Natural killer cell treated with Interleukin-12 subunit alpha and Interleukin-12 subunit beta and Interleukin-15 and Interleukin-18, amount 100 ng/mL, for 72 hours (primary cell): ENCODE measurements at regions not wholly inside any gene's neighbourhood (a gene's known extent, or its start where the extent isn't known, plus 50 kb on each side); places are given as distances from the start of the nearest gene placed in this dataset.
A peak's percentile ranks its signal among the peaks of the same experiment; 100 is the strongest.
"Not testable (repeated sequence)": the region's sequence is repeated elsewhere in the genome, so short reads cannot be mapped to it uniquely, and the experiment has no call there.

Source experiments
- ATAC-seq, 2 donors: fragments of 150-1000 bp; cut with Tn5 transposase in 1 of 2; sonication (Bioruptor Pico), chemical (Tn5 transposase) in 1 of 2; 2 replicates each; pipeline ENCODE4 v1.10.0; 2021
- DNase-seq: peaks from one replicate; pipeline ENCODE4 v3.0.0; 2022; ENCODE audit warnings: low spot score
- H3K27ac Mint-ChIP-seq, 2 donors: 1 replicate in 1 of 2; 2 replicates in 1 of 2; pipeline ENCODE4 v1.8.0; 2022; ENCODE audit warnings: mixed read lengths in 2 of 2, mild to moderate bottlenecking in 1 of 2, moderate library complexity in 1 of 2
- H3K27me3 Mint-ChIP-seq, 2 donors: 1 replicate in 1 of 2; 2 replicates in 1 of 2; pipeline ENCODE4 v1.8.0; 2022; ENCODE audit warnings: mixed read lengths in 2 of 2
- H3K36me3 Mint-ChIP-seq: one replicate; pipeline ENCODE4 v1.8.0; 2022; ENCODE audit warnings: mixed read lengths
- H3K4me1 Mint-ChIP-seq, 2 donors: 1 replicate in 1 of 2; 2 replicates in 1 of 2; pipeline ENCODE4 v1.8.0; 2022; ENCODE audit warnings: low read depth in 2 of 2, mixed read lengths in 2 of 2, mild to moderate bottlenecking in 1 of 2
- H3K4me3 Mint-ChIP-seq: one replicate; pipeline ENCODE4 v1.8.0; 2022; ENCODE audit warnings: mixed read lengths
- H3K9me3 Mint-ChIP-seq: 2 replicates; pipeline ENCODE4 v1.8.0; 2022; ENCODE audit warnings: mixed read lengths

- Mint-ChIP-seq H3K27ac (no peak overlapping the region), H3K9me3 (no peaks in the 10 kb centered on the region), H3K4me3 (no peak overlapping the region), H3K4me1 (no peaks in the 10 kb centered on the region), H3K27me3 (no peaks in the 10 kb centered on the region), H3K36me3 (no peaks in the 10 kb centered on the region)
- DNase-seq (no peak), ATAC-seq (no peak)
Measured at GRCh38 chr5:102664616-102665335, 90.3 kb upstream of the PAM start.

DNA sequence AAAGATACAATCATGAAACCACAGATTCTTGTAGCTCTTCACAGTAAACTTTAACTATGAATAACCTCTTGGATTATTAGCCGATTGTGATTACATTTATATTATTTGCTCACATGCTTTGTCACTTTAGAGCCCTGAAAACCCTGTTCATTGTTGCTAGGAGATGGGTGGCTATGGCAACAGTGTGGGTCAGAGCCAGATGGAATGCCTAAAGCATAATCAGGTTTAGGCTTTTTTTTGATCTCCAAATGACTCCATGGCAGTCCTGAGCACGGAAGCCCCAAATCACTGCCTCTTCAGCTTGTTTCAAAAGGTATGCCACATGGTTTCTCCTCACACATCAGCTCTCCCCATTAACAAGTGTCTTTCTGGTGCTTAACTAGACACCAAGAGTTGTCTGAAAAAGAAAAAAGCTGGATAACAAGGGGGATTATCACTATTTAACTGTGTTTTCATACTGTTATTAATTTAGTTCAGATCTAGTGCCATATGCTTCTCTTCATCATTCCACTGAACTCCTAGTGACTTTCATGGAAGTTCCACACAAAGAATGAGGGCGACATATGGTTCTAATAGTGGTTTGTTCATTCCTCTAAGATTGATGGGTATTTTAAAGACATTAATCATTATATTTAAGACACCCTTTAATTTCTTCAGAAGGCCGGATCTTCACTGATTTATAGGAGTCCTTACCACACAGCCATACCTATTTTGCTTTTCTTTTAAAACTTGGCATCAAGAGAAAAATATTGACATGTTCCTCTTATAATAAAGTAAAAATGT is 88.8 kb upstream of the PAM start:
- ATAC-seq (no peak), DNase-seq (no peak)
- Mint-ChIP-seq H3K36me3 (no peaks in the 10 kb centered on the region), H3K9me3 (no peaks in the 10 kb centered on the region), H3K4me3 (no peak overlapping the region), H3K27ac (no peak overlapping the region), H3K4me1 (no peaks in the 10 kb centered on the region), H3K27me3 (no peaks in the 10 kb centered on the region)

GRCh38 chr5:102668220-102668932 is 86.7 kb upstream of the PAM start:
- no peak overlapping the region for H3K27ac Mint-ChIP-seq
- DNase-seq (no peak), ATAC-seq (no peak)
- no peak overlapping the region for H3K4me3 Mint-ChIP-seq
- no peaks in the 10 kb centered on the region for H3K27me3 Mint-ChIP-seq
- H3K4me1 Mint-ChIP-seq = no peaks in the 10 kb centered on the region
- no peaks in the 10 kb centered on the region for H3K36me3 Mint-ChIP-seq
- H3K9me3 Mint-ChIP-seq = no peaks in the 10 kb centered on the region

GRCh38 chr5:102670224-102670836 is 84.8 kb upstream of the PAM start:
- ATAC-seq = no peak
- Mint-ChIP-seq H3K4me1 (no peaks in the 10 kb centered on the region), H3K27me3 (peaks cover 0 to 8% of the 10 kb centered on the region in 2 donors), H3K4me3 (no peak overlapping the region), H3K36me3 (no peaks in the 10 kb centered on the region), H3K27ac (no peak overlapping the region), H3K9me3 (no peaks in the 10 kb centered on the region)
- no peak for DNase-seq

DNA sequence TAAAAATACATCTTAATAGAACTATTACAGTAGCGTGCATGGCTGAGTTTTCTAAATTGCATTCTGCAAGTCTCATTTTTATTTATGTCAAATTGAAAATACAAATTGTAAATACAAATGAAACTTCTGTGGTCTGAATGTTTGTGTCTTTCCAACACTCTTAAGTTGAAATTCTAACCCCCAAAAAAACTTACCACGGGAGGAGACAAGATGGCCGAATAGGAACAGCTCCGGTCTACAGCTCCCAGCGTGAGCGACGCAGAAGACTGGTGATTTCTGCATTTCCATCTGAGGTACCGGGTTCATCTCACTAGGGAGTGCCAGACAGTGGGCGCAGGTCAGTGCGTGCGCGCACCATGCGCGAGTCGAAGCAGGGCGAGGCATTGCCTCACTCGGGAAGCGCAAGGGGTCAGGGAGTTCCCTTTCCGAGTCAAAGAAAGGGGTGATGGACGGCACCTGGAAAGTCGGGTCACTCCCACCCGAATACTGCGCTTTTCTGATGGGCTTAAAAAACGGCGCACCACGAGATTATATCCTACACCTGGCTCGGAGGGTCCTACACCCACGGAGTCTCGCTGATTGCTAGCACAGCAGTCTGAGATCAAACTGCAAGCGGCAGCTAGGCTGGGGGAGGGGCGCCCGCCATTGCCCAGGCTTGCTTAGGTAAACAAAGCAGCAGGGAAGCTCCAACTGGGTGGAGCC is 83.9 kb upstream of the PAM start:
- not testable (repeated sequence) for H3K27ac Mint-ChIP-seq, H3K4me1 Mint-ChIP-seq, H3K4me3 Mint-ChIP-seq, DNase-seq, H3K27me3 Mint-ChIP-seq, H3K9me3 Mint-ChIP-seq, H3K36me3 Mint-ChIP-seq, ATAC-seq

DNA sequence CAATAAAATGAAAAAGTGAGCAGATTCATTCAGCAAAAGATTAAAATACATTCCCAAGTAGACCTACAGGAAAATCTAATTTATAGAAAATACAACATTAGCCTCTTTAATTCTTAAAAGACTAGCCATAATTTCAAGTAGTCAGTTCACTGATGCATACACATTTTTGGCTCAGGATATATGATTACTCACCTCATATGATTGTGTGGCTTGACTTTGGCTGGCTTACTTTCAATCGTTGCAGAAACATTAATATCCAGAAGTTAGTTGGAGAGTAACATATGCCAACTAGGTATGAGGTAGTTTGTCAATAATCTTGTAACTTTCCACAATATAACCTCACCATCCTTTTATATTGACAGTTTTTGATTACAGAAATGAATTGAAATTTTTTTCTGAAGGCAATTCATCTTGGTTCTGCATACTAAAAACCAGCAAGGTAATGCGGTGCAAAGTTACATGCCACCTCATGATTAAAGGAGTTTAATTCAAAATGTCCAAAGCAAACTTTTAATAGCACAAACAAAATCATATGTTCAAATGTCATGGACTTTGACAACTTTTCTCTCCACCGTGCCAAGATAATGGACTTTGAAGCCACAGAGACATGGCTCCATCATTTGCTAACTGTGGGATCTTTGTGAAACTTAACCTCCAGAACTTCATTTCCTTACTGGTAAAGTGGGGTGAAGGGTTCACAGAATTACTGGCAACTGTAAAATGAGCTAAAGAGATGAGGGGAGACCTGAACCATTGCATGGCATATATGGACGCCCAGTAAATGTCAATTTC is 76.6 kb upstream of the PAM start:
- Mint-ChIP-seq H3K4me3 (no peak overlapping the region), H3K9me3 (no peaks in the 10 kb centered on the region), H3K36me3 (no peaks in the 10 kb centered on the region), H3K27me3 (peaks cover 2 to 8% of the 10 kb centered on the region in 2 donors), H3K27ac (no peak overlapping the region), H3K4me1 (no peaks in the 10 kb centered on the region)
- no peak for DNase-seq
- ATAC-seq = no peak

DNA sequence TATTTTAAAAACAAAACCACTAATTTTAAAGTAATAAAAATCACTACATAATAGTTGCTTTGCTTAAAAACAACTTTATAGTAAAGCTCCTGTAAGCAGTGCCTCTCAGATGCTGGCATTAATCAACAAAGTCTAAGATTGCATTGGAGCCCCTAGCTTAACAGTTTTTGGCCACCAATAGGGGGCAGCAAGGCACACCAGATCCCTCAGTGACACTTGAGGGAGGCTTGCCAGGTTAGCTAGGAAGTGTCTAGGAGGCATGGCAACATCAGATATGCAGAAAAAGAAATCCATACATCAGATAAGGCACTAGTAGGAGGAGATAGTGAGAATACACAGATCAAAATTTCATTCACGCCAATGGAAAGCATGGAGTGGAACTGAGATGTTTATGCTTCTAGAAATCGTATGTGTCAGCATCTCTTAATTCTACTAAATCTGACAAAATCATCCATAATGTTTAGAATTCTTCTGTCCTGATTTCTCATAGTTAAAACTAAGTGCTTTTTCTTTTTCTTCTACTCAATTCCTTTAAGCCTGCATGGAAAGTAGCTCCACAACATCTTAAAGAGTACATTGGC is 73.6 kb upstream of the PAM start:
- no peaks in the 10 kb centered on the region for H3K4me1 Mint-ChIP-seq
- ATAC-seq = peak; percentile 65 to 72
- no peaks in the 10 kb centered on the region for H3K36me3 Mint-ChIP-seq
- H3K27ac Mint-ChIP-seq = no peak overlapping the region
- H3K9me3 Mint-ChIP-seq = no peaks in the 10 kb centered on the region
- no peak overlapping the region for H3K4me3 Mint-ChIP-seq
- H3K27me3 Mint-ChIP-seq = peaks cover 0 to 2% of the 10 kb centered on the region in 2 donors
- DNase-seq = peak; percentile 66

DNA sequence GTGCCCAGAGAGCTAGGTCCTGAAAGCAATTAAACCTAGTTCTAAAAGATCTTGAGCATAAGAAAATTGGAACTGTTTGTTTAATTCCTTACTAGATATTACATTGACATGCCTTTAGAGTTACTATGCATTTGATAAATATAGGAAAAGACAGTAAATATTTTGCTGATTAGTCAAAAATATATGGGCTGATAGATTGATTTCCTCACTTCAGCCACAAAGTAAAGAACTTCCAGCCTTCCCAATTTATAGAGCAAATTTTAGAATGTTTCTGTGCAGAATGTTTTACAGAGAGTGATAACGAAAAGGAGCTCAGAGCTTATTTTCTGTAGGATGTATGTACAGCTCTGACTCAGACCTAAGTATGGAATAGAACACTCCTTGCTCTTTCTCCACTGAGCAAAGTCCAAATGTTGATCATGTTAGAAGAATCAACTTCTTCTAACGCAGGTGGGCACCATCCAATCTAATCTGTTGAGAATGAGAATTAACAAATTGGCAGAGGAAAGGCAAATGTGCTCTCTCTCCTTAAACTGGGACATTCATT is 72.9 kb upstream of the PAM start:
- DNase-seq (no peak), ATAC-seq (no peak)
- Mint-ChIP-seq H3K4me3 (no peak overlapping the region), H3K27me3 (peaks cover 0 to 2% of the 10 kb centered on the region in 2 donors), H3K4me1 (no peaks in the 10 kb centered on the region), H3K36me3 (no peaks in the 10 kb centered on the region), H3K9me3 (no peaks in the 10 kb centered on the region), H3K27ac (no peak overlapping the region)

- not testable (repeated sequence) for H3K27ac Mint-ChIP-seq
Measured at GRCh38 chr5:102688076-102688475, 67.0 kb upstream of the PAM start.

DNA sequence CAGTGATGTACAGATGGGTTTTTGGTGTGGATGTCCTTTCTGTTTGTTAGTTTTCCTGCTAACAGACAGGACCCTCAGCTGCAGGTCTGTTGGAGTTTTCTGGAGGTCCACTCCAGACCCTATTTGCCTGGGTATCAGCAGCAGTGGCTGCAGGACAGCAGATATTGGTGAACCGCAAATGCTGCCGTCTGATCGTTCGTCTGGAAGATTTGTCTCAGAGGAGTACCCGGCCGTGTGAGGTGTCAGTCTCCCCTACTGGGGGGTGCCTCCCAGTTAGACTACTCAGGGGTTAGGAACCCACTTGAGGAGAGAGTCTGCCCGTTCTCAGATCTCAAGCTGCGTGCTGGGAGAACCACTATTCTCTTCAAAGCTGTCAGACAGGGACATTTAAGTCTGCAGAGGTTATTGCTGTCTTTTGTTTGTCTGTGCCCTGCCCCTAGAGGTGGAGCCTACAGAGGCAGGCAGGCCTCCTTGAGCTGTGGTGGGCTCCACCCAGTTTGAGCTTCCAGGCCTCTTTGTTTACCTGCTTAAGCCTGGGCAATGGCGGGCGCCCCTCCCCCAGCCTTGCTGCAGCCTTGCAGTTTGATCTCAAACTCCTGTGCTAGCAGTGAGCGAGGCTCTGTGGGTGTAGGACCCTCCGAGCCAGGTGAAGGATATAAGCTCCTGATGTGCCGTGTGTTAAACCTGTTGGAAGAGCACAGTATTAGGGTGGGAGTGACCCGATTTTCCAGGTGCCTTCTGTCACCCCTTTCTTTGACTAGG is 66.3 kb upstream of the PAM start:
- not testable (repeated sequence) for DNase-seq, H3K27ac Mint-ChIP-seq, H3K27me3 Mint-ChIP-seq, H3K36me3 Mint-ChIP-seq, H3K4me1 Mint-ChIP-seq, ATAC-seq, H3K4me3 Mint-ChIP-seq, H3K9me3 Mint-ChIP-seq

More at GRCh38 chr5:102688076-102688475, 67.0 kb upstream of the PAM start:
- not testable (repeated sequence) for H3K4me3 Mint-ChIP-seq, ATAC-seq, H3K4me1 Mint-ChIP-seq, H3K9me3 Mint-ChIP-seq, H3K27me3 Mint-ChIP-seq, H3K36me3 Mint-ChIP-seq, DNase-seq

GRCh38 chr5:102690910-102691309 is 64.2 kb upstream of the PAM start:
- Mint-ChIP-seq H3K36me3 (no peaks in the 10 kb centered on the region), H3K9me3 (no peaks in the 10 kb centered on the region), H3K27ac (no peak overlapping the region), H3K4me1 (no peaks in the 10 kb centered on the region), H3K27me3 (peaks cover 2 to 15% of the 10 kb centered on the region in 2 donors), H3K4me3 (no peak overlapping the region)
- no peak for ATAC-seq
- DNase-seq = no peak

DNA sequence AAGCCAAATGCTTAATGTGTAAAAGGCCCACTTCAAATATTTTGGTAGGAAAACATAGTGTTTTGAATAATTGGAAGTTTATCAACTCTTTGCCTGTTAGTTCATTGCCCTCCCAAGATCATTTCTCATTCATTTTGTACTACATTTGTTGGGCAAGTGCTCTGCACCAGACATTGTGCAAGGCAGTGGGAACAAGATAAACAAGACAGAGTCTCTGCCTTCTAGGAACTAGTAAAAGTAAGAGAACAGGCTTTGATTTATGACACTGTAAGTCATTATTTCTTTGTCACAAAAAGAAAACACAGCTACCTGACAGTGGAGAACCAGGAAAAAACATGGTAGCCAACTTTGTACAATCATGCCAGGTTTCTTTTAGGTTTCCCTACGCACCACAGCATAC is 63.7 kb upstream of the PAM start:
- H3K9me3 Mint-ChIP-seq = no peaks in the 10 kb centered on the region

More for the DNA sequence above, 63.7 kb upstream of the PAM start:
- DNase-seq (no peak), ATAC-seq (no peak)
- Mint-ChIP-seq H3K27ac (no peak overlapping the region), H3K4me1 (no peaks in the 10 kb centered on the region), H3K4me3 (no peak overlapping the region), H3K27me3 (peaks cover 6 to 15% of the 10 kb centered on the region in 2 donors), H3K36me3 (no peaks in the 10 kb centered on the region)
